ENCODE measurements at regions not wholly inside any gene's neighbourhood (a gene's known extent, or its start where the extent isn't known, plus 50 kb on each side); places are given as distances from the start of the nearest gene placed in this dataset.

DNA sequence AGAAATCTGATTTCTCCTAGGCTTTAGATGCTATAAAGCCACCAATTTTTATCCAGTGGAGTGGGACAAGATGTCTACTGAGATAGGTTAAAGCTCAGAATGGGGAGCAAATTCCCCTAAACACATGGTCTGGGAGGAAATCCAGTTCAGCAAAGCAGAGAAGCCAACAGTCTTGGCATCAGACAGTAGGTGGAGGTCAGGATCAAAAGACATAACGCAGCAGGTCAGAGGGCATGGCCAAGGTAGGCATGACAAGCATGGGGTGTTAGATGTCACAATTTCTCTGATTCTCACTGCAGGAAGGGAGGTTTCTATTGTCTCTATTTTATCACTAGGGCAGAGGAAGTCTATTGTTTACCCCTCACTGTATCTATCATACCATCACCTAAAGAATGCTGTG is 288.2 kb downstream of the ACTL7B start:
- no peak for DNase-seq (ENCODE audit: extremely low spot score, unreplicated experiment)
- TF ChIP-seq, protein P1, sequence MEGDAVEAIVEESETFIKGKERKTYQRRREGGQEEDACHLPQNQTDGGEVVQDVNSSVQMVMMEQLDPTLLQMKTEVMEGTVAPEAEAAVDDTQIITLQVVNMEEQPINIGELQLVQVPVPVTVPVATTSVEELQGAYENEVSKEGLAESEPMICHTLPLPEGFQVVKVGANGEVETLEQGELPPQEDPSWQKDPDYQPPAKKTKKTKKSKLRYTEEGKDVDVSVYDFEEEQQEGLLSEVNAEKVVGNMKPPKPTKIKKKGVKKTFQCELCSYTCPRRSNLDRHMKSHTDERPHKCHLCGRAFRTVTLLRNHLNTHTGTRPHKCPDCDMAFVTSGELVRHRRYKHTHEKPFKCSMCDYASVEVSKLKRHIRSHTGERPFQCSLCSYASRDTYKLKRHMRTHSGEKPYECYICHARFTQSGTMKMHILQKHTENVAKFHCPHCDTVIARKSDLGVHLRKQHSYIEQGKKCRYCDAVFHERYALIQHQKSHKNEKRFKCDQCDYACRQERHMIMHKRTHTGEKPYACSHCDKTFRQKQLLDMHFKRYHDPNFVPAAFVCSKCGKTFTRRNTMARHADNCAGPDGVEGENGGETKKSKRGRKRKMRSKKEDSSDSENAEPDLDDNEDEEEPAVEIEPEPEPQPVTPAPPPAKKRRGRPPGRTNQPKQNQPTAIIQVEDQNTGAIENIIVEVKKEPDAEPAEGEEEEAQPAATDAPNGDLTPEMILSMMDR (IDR thresholded peaks at IDR 0.05), result no peak
- H3K4me3 Mint-ChIP-seq (ENCODE audit: unreplicated experiment), result no peak overlapping the region
- H3K27ac Mint-ChIP-seq (ENCODE audit: unreplicated experiment), result no peak overlapping the region
- H3K27me3 Mint-ChIP-seq (ENCODE audit: unreplicated experiment), result peaks cover 9% of the 10 kb centered on the region
- H3K9me3 Mint-ChIP-seq (ENCODE audit: unreplicated experiment), result no peaks in the 10 kb centered on the region
- peaks cover 12% of the 10 kb centered on the region for H3K4me1 Mint-ChIP-seq (ENCODE audit: unreplicated experiment)
- no peaks in the 10 kb centered on the region for H3K36me3 Mint-ChIP-seq (ENCODE audit: unreplicated experiment)

DNA sequence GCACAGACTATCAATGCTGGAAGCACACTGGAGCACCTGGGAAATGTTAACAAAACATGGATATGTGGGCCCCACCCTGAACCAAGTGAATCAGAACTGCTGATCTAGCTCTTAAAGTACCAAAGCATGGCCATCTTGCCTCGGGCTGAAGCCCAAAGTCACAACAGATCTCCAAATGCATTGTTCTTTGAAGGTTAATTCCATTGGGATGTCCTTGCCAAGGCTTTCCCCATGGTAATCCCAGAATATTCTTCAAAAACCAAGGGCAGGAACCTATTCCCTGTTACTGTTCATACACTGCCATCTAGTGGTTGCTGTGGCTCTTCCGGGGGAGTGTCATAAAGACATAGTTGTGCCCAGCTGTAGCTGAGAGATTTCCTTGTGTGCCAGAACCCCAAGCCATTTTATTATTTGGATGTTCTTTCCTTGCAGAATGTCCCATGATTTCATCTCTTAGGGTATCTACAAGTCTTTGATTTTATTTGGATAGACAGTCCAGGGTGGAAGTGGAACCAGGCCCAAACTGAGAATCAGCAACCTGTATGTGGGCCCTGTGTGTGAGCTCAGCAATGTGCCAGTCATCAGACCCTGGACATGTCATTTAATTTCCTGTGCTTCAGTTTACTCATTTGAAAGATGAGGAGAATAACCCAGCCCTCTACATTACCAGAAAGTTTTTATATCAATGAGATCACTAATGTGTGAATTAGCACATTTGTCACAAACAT is 290.0 kb downstream of the ACTL7B start:
- H3K4me3 Mint-ChIP-seq (ENCODE audit: unreplicated experiment), result no peak overlapping the region
- H3K4me1 Mint-ChIP-seq (ENCODE audit: unreplicated experiment), result peaks cover 19% of the 10 kb centered on the region
- no peak for DNase-seq (ENCODE audit: extremely low spot score, unreplicated experiment)
- TF ChIP-seq, protein P1 (IDR thresholded peaks at IDR 0.05), result peak; percentile 91
- no peaks in the 10 kb centered on the region for H3K36me3 Mint-ChIP-seq (ENCODE audit: unreplicated experiment)
- peak overlapping the region; percentile 31 for H3K27ac Mint-ChIP-seq (ENCODE audit: unreplicated experiment)
- no peaks in the 10 kb centered on the region for H3K9me3 Mint-ChIP-seq (ENCODE audit: unreplicated experiment)
- no peaks in the 10 kb centered on the region for H3K27me3 Mint-ChIP-seq (ENCODE audit: unreplicated experiment)

DNA sequence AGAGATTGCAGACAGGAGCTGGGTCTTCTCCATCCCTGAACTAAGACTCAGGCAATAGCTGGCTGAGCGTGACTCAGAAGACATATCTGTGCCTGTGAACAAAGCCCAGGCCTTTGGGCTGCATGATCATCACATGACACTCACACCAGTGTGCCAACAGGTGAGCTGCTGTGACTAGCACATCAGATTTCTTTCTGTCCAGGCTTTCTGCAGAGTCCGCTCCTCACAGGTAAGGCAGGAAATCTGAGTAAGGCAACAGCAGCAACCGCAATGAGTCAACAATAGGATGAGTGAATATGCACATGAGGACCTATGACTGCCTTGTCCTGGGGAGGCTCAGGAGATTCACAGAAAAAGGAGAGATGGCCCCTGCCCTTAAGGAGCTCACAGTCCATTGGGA is 293.6 kb downstream of the ACTL7B start:
- Mint-ChIP-seq H3K27me3 (ENCODE audit: unreplicated experiment) (no peaks in the 10 kb centered on the region), H3K36me3 (ENCODE audit: unreplicated experiment) (no peaks in the 10 kb centered on the region), H3K4me3 (ENCODE audit: unreplicated experiment) (no peak overlapping the region), H3K9me3 (ENCODE audit: unreplicated experiment) (no peaks in the 10 kb centered on the region), H3K4me1 (ENCODE audit: unreplicated experiment) (peaks cover 14% of the 10 kb centered on the region), H3K27ac (ENCODE audit: unreplicated experiment) (no peak overlapping the region)
- TF ChIP-seq, protein P1 (IDR thresholded peaks at IDR 0.05), result no peak
- no peak for DNase-seq (ENCODE audit: extremely low spot score, unreplicated experiment)

DNA sequence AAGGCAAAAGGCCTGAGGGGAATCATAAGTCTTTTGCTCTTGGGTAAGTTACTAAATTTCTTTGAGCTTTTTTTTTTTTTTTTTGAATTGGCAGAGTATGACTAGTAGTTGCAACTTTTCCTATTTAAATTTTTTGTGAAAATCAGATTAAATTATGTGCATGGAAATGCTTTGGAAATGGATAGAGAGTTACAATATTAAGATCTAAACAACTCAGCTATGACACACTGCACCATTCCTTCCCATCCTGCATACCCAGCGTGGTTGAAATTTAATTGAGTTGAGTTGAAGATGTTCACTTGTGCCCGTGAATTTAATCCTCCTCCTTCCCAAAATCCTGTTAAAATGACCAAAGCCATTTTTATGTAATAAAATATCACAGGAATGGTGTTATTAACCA is 296.4 kb downstream of the ACTL7B start:
- no peak for DNase-seq (ENCODE audit: extremely low spot score, unreplicated experiment)
- Mint-ChIP-seq H3K4me1 (ENCODE audit: unreplicated experiment) (peaks cover 12% of the 10 kb centered on the region), H3K4me3 (ENCODE audit: unreplicated experiment) (no peak overlapping the region), H3K27me3 (ENCODE audit: unreplicated experiment) (no peaks in the 10 kb centered on the region), H3K27ac (ENCODE audit: unreplicated experiment) (no peak overlapping the region), H3K36me3 (ENCODE audit: unreplicated experiment) (no peaks in the 10 kb centered on the region), H3K9me3 (ENCODE audit: unreplicated experiment) (no peaks in the 10 kb centered on the region)
- TF ChIP-seq, protein P1 (IDR thresholded peaks at IDR 0.05), result no peak

DNA sequence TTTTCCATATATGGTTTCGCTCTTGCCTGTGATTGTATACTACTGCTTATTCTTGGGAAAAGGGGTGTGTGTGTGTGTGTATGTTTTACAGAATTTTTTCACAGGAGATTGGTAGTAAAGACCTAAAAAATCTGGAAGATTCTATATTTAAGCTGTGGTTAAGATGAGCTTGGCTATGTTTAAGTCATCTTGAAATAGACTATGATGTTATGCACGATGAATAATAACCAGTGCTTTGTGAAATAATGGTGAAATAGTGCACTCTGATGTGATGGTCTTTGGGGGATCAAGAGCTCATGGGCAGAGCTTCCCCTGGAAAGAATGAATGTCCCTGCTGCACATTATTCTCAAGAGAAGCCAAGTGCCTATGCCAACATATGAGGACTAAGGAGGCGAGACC is 301.0 kb downstream of the ACTL7B start:
- Mint-ChIP-seq H3K27me3 (ENCODE audit: unreplicated experiment) (no peaks in the 10 kb centered on the region), H3K27ac (ENCODE audit: unreplicated experiment) (no peak overlapping the region), H3K9me3 (ENCODE audit: unreplicated experiment) (no peaks in the 10 kb centered on the region), H3K4me1 (ENCODE audit: unreplicated experiment) (peaks cover 32% of the 10 kb centered on the region), H3K4me3 (ENCODE audit: unreplicated experiment) (no peak overlapping the region), H3K36me3 (ENCODE audit: unreplicated experiment) (no peaks in the 10 kb centered on the region)
- TF ChIP-seq, protein P1 (IDR thresholded peaks at IDR 0.05), result no peak
- DNase-seq (ENCODE audit: extremely low spot score, unreplicated experiment), result no peak

Measured in osteocyte (in vitro differentiated cells).